ENCODE measurements at regions not wholly inside any gene's neighbourhood (a gene's known extent, or its start where the extent isn't known, plus 50 kb on each side); places are given as distances from the start of the nearest gene placed in this dataset.

DNA sequence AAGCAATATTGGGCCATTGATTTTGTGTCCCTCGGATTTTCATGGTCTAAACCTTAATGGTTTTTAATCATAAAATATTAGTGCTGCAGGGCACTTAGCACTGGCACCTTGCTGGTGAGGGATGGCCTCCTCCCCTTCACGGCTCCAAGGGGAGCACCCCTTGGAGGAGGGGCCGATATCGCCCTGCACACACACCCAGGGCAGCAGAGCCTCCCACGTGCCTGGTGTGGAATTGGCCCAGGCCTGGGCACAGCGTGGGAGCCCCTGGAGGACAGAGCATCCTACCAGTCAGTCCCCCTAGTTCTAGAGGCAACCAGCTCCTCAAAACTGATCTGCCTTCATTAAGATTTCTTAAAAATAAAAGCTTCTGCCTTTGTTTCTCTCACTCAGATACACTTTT lies 90.7 kb upstream of the CSF3R start:
- Histone ChIP-seq H3K4me1 (no peaks in the 10 kb centered on the region), H3K9me3 (no peaks in the 10 kb centered on the region), H3K4me2 (no peak overlapping the region), H3K27ac (no peak overlapping the region), H3K4me3 (no peak overlapping the region)
- FAIRE-seq = no peak
- CTCF ChIA-PET = interaction anchor here (1.1 to 8.7 kb wide), 4 partner anchors 9 to 860 kb away, joined by 3 to 60 read pairs (median 32); no protein-coding TSS in a partner anchor
- TF ChIP-seq NFE2L2 (conservative IDR thresholded peaks at IDR 0.05; ENCODE audit: low read length) (no peak), RAD21 (conservative IDR thresholded peaks at IDR 0.05 in 1 of 2, IDR thresholded peaks at IDR 0.05 in 1 of 2) (no peak), POLR2AphosphoS2 (conservative IDR thresholded peaks at IDR 0.05; ENCODE audit: low read length) (no peak), POLR2A (IDR thresholded peaks at IDR 0.05; ENCODE audit: low read length) (no peak), GATA3 (IDR thresholded peaks at IDR 0.05; ENCODE audit: borderline replicate concordance) (no peak), CHD2 (IDR thresholded peaks at IDR 0.05; ENCODE audit: low read length, partially characterized antibody) (no peak), ZSCAN20 (CRISPR knock-in tag; IDR thresholded peaks at IDR 0.05) (no peak), PHF8 (IDR thresholded peaks at IDR 0.05; ENCODE audit: borderline replicate concordance, low read depth) (no peak), MAZ (IDR thresholded peaks at IDR 0.05; ENCODE audit: borderline replicate concordance, low read depth, low read length) (no peak), ESRRA (IDR thresholded peaks at IDR 0.05; ENCODE audit: borderline replicate concordance, low read length) (no peak), CHD4 (IDR thresholded peaks at IDR 0.05; ENCODE audit: borderline replicate concordance) (no peak), JUN (IDR thresholded peaks at IDR 0.05) (no peak), RARB (CRISPR knock-in tag; IDR thresholded peaks at IDR 0.05) (no peak), CBX8 (IDR thresholded peaks at IDR 0.05) (no peak)
- TF ChIP-seq, protein P1, sequence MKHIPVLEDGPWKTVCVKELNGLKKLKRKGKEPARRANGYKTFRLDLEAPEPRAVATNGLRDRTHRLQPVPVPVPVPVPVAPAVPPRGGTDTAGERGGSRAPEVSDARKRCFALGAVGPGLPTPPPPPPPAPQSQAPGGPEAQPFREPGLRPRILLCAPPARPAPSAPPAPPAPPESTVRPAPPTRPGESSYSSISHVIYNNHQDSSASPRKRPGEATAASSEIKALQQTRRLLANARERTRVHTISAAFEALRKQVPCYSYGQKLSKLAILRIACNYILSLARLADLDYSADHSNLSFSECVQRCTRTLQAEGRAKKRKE (CRISPR knock-in tag; IDR thresholded peaks at IDR 0.05; ENCODE audit: low read depth) = no peak
- no peak for DNase-seq (ENCODE audit: low read depth in 1 of 2, low spot score in 1 of 2)
- POLR2A ChIA-PET = no interaction called here
- ATAC-seq = no peak
- WGBS (ENCODE audit: missing lambda C conversion rate) = 2% methylated on average over 6 of the region's 6 CpGs

DNA sequence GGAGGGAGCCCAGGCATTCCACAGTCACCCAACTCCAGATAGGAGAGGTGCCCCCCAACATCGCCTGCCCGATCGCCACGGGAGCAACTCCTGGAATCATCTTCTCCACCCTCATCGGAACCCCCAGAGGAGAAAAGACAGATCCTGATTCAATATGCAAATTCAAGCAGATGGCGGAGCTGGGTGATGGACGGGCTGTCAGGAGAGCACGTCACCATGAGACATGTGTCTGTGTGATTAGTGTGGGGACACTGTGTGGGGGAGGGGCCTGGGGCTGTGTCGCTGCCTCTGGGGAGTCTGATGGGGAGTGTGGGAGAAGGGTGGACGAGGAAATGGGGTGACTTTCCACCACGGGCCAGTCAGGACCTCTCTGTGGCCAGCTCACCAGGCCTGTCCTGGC lies 90.2 kb upstream of the CSF3R start:
- no peak overlapping the region for H3K4me2 ChIP-seq
- no peaks in the 10 kb centered on the region for H3K9me3 ChIP-seq
- 41% methylated on average over 9 of the region's 11 CpGs for WGBS (ENCODE audit: missing lambda C conversion rate)
- DNase-seq (ENCODE audit: low read depth in 1 of 2, low spot score in 1 of 2) = no peak
- no peaks in the 10 kb centered on the region for H3K4me1 ChIP-seq
- ChIA-PET POLR2A (no interaction called here), CTCF (interaction anchor here (1.1 to 8.7 kb wide), 2 partner anchors 19 to 860 kb away, joined by 3 to 60 read pairs; no protein-coding TSS in a partner anchor)
- no peak overlapping the region for H3K27ac ChIP-seq
- TF ChIP-seq JUNB (IDR thresholded peaks at IDR 0.05) = no peak
- no peak for TF ChIP-seq CHD4 (IDR thresholded peaks at IDR 0.05; ENCODE audit: borderline replicate concordance)
- no peak for TF ChIP-seq RARB (CRISPR knock-in tag; IDR thresholded peaks at IDR 0.05)
- no peak for TF ChIP-seq CBX8 (IDR thresholded peaks at IDR 0.05)
- no peak for TF ChIP-seq TFCP2L1 (CRISPR knock-in tag; IDR thresholded peaks at IDR 0.05)
- TF ChIP-seq HOXA7 (CRISPR knock-in tag; IDR thresholded peaks at IDR 0.05) = no peak
- TF ChIP-seq POLR2AphosphoS2 (conservative IDR thresholded peaks at IDR 0.05; ENCODE audit: low read length) = no peak
- no peak for TF ChIP-seq CHD2 (IDR thresholded peaks at IDR 0.05; ENCODE audit: low read length, partially characterized antibody)
- TF ChIP-seq EHMT2 (IDR thresholded peaks at IDR 0.05; ENCODE audit: low read depth) = no peak
- TF ChIP-seq TP53 (CRISPR knock-in tag; IDR thresholded peaks at IDR 0.05) = no peak
- no peak for TF ChIP-seq SMC3 (IDR thresholded peaks at IDR 0.05)
- no peak for ATAC-seq
- no peak overlapping the region for H3K4me3 ChIP-seq
- no peak for FAIRE-seq

DNA sequence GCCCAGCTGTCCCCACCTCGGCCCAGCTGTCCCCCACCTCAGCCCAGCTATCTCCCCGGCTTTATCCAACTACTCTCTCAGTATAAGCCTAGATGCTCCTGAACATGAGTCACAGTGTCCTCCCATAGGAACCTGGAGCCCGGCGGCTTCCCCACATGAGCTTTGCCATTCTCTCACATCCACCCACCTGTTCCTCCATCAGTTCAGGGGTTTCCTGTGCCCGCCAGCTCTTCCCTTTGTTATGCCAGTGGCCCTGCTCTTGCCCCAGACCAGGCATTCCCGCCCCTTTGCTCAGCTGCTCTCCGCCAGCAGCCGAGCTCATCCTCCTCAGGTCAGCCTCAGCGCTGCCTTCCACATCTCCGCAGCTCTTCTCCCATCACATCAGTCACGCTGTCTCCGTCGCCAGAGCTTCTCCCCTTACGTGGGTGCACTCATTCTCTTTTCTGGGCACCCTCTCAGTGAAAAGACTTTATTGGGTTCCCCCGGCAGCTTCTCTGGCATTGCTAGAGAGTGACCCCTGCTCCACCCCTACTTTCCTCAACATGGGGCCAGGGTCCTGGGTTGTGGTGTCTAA lies 89.5 kb upstream of the CSF3R start:
- CTCF ChIA-PET = interaction anchor here (0.8 to 8.7 kb wide), 2 partner anchors 21 to 861 kb away, joined by 3 to 60 read pairs; no protein-coding TSS in a partner anchor
- DNase-seq (ENCODE audit: low read depth in 1 of 2, low spot score in 1 of 2) (no peak), ATAC-seq (no peak), FAIRE-seq (no peak)
- no peak overlapping the region for H3K4me3 ChIP-seq
- H3K9me3 ChIP-seq = no peaks in the 10 kb centered on the region
- H3K4me1 ChIP-seq = no peaks in the 10 kb centered on the region
- POLR2A ChIA-PET = no interaction called here
- no peak for TF ChIP-seq ZFP36 (IDR thresholded peaks at IDR 0.05; ENCODE audit: borderline replicate concordance, partially characterized antibody)
- TF ChIP-seq CBX2 (IDR thresholded peaks at IDR 0.05; ENCODE audit: borderline replicate concordance, low read depth) = no peak
- TF ChIP-seq HOXB13 (CRISPR knock-in tag; IDR thresholded peaks at IDR 0.05; ENCODE audit: low read depth) = no peak
- TF ChIP-seq FOSL2 (IDR thresholded peaks at IDR 0.05) = no peak
- no peak for TF ChIP-seq FOSL2 (CRISPR knock-in tag; IDR thresholded peaks at IDR 0.05)
- no peak for TF ChIP-seq POLR2AphosphoS2 (conservative IDR thresholded peaks at IDR 0.05; ENCODE audit: low read length)
- no peak for TF ChIP-seq NR3C1 (IDR thresholded peaks at IDR 0.05)
- TF ChIP-seq, protein P2, sequence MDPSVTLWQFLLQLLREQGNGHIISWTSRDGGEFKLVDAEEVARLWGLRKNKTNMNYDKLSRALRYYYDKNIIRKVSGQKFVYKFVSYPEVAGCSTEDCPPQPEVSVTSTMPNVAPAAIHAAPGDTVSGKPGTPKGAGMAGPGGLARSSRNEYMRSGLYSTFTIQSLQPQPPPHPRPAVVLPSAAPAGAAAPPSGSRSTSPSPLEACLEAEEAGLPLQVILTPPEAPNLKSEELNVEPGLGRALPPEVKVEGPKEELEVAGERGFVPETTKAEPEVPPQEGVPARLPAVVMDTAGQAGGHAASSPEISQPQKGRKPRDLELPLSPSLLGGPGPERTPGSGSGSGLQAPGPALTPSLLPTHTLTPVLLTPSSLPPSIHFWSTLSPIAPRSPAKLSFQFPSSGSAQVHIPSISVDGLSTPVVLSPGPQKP (IDR thresholded peaks at IDR 0.05; ENCODE audit: low read depth, low read length) = no peak
- TF ChIP-seq, protein P3, sequence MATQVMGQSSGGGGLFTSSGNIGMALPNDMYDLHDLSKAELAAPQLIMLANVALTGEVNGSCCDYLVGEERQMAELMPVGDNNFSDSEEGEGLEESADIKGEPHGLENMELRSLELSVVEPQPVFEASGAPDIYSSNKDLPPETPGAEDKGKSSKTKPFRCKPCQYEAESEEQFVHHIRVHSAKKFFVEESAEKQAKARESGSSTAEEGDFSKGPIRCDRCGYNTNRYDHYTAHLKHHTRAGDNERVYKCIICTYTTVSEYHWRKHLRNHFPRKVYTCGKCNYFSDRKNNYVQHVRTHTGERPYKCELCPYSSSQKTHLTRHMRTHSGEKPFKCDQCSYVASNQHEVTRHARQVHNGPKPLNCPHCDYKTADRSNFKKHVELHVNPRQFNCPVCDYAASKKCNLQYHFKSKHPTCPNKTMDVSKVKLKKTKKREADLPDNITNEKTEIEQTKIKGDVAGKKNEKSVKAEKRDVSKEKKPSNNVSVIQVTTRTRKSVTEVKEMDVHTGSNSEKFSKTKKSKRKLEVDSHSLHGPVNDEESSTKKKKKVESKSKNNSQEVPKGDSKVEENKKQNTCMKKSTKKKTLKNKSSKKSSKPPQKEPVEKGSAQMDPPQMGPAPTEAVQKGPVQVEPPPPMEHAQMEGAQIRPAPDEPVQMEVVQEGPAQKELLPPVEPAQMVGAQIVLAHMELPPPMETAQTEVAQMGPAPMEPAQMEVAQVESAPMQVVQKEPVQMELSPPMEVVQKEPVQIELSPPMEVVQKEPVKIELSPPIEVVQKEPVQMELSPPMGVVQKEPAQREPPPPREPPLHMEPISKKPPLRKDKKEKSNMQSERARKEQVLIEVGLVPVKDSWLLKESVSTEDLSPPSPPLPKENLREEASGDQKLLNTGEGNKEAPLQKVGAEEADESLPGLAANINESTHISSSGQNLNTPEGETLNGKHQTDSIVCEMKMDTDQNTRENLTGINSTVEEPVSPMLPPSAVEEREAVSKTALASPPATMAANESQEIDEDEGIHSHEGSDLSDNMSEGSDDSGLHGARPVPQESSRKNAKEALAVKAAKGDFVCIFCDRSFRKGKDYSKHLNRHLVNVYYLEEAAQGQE (IDR thresholded peaks at IDR 0.05) = no peak
- TF ChIP-seq EHMT2 (IDR thresholded peaks at IDR 0.05; ENCODE audit: low read depth) = no peak
- no peak for TF ChIP-seq CBX8 (IDR thresholded peaks at IDR 0.05)
- WGBS (ENCODE audit: missing lambda C conversion rate) = 13% methylated on average over 13 of the region's 15 CpGs
- no peak overlapping the region for H3K4me2 ChIP-seq
- H3K27ac ChIP-seq = no peak overlapping the region

All from A549 (cell line).